GM12873 (cell line): ENCODE measurements at regions not wholly inside any gene's neighbourhood (a gene's known extent, or its start where the extent isn't known, plus 50 kb on each side); places are given as distances from the start of the nearest gene placed in this dataset.

Experiments
- TF ChIP-seq, protein P1 (sequence below): IDR thresholded peaks from 2 replicates; pipeline ENCODE4 v1.5.1; 2012; ENCODE audit warnings: low read depth, mild to moderate bottlenecking, moderate library complexity, low read length, control low read depth; ENCODE audit not compliant: insufficient read depth; ENCODE audit errors: missing control alignments

- TF ChIP-seq, protein P1, sequence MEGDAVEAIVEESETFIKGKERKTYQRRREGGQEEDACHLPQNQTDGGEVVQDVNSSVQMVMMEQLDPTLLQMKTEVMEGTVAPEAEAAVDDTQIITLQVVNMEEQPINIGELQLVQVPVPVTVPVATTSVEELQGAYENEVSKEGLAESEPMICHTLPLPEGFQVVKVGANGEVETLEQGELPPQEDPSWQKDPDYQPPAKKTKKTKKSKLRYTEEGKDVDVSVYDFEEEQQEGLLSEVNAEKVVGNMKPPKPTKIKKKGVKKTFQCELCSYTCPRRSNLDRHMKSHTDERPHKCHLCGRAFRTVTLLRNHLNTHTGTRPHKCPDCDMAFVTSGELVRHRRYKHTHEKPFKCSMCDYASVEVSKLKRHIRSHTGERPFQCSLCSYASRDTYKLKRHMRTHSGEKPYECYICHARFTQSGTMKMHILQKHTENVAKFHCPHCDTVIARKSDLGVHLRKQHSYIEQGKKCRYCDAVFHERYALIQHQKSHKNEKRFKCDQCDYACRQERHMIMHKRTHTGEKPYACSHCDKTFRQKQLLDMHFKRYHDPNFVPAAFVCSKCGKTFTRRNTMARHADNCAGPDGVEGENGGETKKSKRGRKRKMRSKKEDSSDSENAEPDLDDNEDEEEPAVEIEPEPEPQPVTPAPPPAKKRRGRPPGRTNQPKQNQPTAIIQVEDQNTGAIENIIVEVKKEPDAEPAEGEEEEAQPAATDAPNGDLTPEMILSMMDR: no peak
Measured at GRCh38 chr2:241924069-241924908, 54.8 kb downstream of the RTP5 start.

DNA sequence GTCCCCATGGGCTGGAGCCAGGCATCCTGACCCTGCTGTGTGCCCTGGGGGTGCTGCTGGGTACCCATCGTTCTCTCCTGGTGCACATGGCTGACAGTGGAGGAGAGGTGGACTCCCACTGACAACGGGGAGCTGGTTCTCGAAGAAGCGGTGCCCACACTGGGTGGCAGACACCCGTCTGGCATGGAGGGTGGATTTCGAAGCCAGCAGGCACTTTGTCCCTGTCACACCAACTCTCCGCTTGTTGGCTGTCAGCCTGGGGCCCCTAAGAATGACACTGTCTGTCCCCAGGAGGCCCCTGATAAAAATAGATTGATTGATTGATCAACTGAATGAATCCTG is 55.4 kb downstream of the RTP5 start:
- TF ChIP-seq, protein P1: no peak

- TF ChIP-seq, protein P1: no peak
Measured at GRCh38 chr2:241925277-241925676, 55.7 kb downstream of the RTP5 start.

DNA sequence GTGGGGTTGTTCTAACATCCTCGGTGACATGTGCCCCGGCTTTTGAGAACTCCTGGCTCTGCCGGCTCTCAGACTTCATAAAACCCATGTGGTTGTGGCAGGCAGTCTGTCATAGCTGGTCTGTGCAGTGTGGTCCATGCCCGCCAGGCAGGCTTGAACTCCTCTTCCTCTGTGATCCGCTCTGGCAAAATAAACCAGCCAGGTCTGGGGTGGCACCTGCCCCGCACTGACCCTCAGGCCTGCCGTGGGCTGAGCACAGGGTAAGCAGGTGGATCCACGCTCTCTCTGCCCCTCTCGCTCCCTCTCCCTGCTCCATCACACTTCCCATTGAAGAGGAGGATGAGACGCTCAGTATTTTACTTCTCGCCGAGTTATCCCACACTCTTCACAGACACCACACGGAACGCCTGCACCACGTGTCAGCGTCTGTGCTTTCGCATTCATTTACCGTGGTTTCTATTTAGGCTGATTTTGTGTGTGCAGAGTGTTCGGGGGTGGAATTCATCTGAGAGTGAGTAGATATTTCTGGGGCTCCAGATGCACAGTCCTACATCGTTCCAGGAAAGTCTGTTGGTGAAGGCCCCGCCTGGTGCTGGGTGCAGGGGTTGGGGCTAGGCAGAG is 56.4 kb downstream of the RTP5 start:
- TF ChIP-seq, protein P1: no peak

DNA sequence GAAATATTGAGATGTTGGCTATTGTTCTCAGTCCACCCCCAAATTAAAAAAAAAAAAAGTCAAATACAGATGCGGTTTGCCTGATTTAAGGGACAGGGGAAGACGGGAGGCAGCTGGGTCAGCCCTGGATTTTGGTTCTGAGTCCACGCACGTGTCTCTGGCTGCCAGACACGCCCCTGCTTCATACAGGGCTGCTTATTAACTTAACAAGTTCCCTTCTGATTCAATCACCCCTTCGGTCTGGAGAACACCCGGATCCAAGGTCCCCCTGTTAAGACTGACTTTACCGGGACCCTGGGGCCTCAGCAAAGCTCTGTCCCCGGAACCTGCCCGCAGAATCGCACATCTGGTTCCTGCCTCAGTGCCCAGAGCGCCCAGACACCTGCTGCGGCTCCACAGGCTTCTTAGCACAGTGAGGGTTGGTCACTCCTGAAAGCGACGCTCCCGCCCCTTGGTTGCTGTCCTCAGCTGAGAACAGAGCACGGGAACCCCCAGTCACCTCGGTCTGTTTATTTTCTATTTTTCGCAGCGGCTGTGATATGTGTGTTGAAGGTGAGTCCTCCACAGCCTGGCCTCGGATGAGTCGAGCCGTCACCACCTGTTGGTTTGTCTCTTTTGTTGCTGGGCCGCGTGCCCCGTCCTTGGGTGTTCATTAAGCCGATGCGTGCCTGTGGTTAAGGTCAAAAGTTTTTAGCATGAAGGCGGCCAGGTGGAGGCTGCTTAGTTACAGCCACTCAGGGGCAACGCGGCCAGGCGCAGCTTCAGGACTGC is 57.2 kb downstream of the RTP5 start:
- TF ChIP-seq, protein P1: no peak

GRCh38 chr2:241929551-241930490 is 60.3 kb downstream of the RTP5 start:
- TF ChIP-seq, protein P1: no peak
